ENCODE measurements at regions not wholly inside any gene's neighbourhood (a gene's known extent, or its start where the extent isn't known, plus 50 kb on each side); places are given as distances from the start of the nearest gene placed in this dataset.

DNA sequence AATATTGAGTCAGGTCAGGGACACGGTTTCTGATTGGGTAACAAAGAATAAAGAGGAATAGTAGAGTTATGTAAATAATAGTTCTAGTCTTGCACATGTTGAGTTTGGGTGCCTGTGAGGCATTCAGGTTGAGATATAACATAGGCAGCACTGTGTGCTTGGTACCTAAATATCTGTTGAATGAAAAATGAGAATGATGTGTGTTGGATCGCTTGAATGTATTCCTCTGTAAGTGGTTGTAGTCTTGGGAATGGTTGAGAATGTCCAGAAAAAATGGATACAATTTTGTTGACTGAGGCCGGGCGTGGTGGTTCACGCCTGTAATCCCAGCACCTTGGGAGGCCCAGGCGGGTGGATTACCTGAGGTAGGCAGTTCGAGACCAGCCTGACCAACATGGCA, 116.3 kb upstream of the HNRNPU start:
- TF ChIP-seq, protein P1, sequence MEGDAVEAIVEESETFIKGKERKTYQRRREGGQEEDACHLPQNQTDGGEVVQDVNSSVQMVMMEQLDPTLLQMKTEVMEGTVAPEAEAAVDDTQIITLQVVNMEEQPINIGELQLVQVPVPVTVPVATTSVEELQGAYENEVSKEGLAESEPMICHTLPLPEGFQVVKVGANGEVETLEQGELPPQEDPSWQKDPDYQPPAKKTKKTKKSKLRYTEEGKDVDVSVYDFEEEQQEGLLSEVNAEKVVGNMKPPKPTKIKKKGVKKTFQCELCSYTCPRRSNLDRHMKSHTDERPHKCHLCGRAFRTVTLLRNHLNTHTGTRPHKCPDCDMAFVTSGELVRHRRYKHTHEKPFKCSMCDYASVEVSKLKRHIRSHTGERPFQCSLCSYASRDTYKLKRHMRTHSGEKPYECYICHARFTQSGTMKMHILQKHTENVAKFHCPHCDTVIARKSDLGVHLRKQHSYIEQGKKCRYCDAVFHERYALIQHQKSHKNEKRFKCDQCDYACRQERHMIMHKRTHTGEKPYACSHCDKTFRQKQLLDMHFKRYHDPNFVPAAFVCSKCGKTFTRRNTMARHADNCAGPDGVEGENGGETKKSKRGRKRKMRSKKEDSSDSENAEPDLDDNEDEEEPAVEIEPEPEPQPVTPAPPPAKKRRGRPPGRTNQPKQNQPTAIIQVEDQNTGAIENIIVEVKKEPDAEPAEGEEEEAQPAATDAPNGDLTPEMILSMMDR (IDR thresholded peaks at IDR 0.05): no peak
- TF ChIP-seq POLR2A (IDR thresholded peaks at IDR 0.05): no peak
- 94% methylated on average over 7 of the region's 7 CpGs for WGBS, 2 donors
- no peak overlapping the region for H3K4me3 ChIP-seq (ENCODE audit: low read depth, poor library complexity, severe bottlenecking)
- intact Hi-C loops (cut with DNase I; ENCODE audit: low total_unique reads): no loop called here
- no peak for DNase-seq (ENCODE audit: low spot score in 2 of 2)

GRCh38 chr1:244974550-244974949, 110.2 kb upstream of the HNRNPU start:
- DNase-seq (ENCODE audit: low spot score in 2 of 2): no peak
- intact Hi-C loops (cut with DNase I; ENCODE audit: low total_unique reads): no loop called here
- WGBS, 2 donors: 72 to 90% methylated on average over 8 of the region's 8 CpGs
- H3K4me3 ChIP-seq (ENCODE audit: low read depth, poor library complexity, severe bottlenecking): no peak overlapping the region
- TF ChIP-seq, protein P1 (IDR thresholded peaks at IDR 0.05): no peak
- TF ChIP-seq POLR2A (IDR thresholded peaks at IDR 0.05): no peak

GRCh38 chr1:244974106-244974505, 109.8 kb upstream of the HNRNPU start:
- TF ChIP-seq, protein P1 (IDR thresholded peaks at IDR 0.05): no peak
- no peak for TF ChIP-seq POLR2A (IDR thresholded peaks at IDR 0.05)
- no peak overlapping the region for H3K4me3 ChIP-seq (ENCODE audit: low read depth, poor library complexity, severe bottlenecking)
- 48 to 57% methylated on average over 2 of the region's 2 CpGs for WGBS, 2 donors
- intact Hi-C loops (cut with DNase I; ENCODE audit: low total_unique reads): no loop called here
- DNase-seq (ENCODE audit: low spot score in 2 of 2): no peak

DNA sequence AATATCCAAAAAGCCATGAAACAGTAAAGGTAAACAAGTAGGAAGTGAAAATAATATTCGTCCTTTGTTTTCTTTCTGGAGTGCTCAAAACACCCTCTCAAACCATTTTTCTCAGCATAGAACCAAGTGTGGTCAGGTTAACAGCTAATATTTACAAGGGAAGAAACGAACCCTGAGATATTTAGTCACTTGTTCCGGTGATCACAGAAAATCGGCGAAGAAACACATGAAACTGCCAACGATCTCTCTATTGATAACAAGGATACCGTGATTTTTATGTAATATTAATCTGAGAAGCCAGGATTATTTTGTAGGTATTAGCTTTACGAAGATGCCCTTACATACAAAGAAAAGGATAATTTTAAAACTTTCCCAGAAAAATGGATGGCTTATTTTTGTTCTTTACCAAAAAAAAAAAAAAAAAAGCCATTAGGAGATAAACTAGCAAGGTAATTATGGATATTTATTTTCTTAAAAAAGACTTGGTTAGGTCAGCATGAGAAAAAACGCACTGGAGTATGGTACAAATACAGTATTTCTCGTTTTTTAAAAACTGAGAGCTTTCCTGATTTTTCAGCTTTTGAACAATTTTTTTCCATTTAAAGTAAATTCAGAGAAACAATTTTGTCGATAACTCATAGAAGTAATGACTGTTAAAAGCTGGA, 107.3 kb upstream of the HNRNPU start:
- intact Hi-C loops (cut with DNase I; ENCODE audit: low total_unique reads): no loop called here
- H3K4me3 ChIP-seq (ENCODE audit: low read depth, poor library complexity, severe bottlenecking): peak overlapping the region; percentile 31
- WGBS, 2 donors: 17 to 18% methylated on average over 11 of the region's 11 CpGs
- no peak for DNase-seq (ENCODE audit: low spot score in 2 of 2)
- no peak for TF ChIP-seq POLR2A (IDR thresholded peaks at IDR 0.05)
- TF ChIP-seq, protein P1 (IDR thresholded peaks at IDR 0.05): no peak

GRCh38 chr1:244970744-244971551, 106.6 kb upstream of the HNRNPU start:
- TF ChIP-seq POLR2A (IDR thresholded peaks at IDR 0.05): no peak
- TF ChIP-seq, protein P1 (IDR thresholded peaks at IDR 0.05): peak in 1 of 3 donors; percentile 33
- WGBS, 2 donors: 0 to 1% methylated on average over 34 to 42 of the region's 67 CpGs
- peak; percentile 93 to 98 for DNase-seq (ENCODE audit: low spot score in 2 of 2)
- intact Hi-C loops (cut with DNase I; ENCODE audit: low total_unique reads): no loop called here
- peak overlapping the region; percentile 31 for H3K4me3 ChIP-seq (ENCODE audit: low read depth, poor library complexity, severe bottlenecking)

Measured in lower leg skin (tissue), 4 donors.